ENCODE measurements at regions not wholly inside any gene's neighbourhood (a gene's known extent, or its start where the extent isn't known, plus 50 kb on each side); places are given as distances from the start of the nearest gene placed in this dataset.

- no peak overlapping the region for H3K4me2 ChIP-seq (ENCODE audit: low read length)
- DNase-seq = no peak
- no peaks in the 10 kb centered on the region for H3F3A ChIP-seq (ENCODE audit: low read length, unreplicated experiment)
- no peak overlapping the region for H3K27ac ChIP-seq (ENCODE audit: low read length)
- intact Hi-C loops (cut with micrococcal nuclease) = loop anchor here (10.0 kb wide), 1 partner anchor 1634 kb away; no protein-coding TSS in a partner anchor
- H3K9me2 ChIP-seq (replicated peaks; ENCODE audit: low read length) = no peaks in the 10 kb centered on the region
- no peak for ATAC-seq
- no peaks in the 10 kb centered on the region for H3K9me3 ChIP-seq (ENCODE audit: low read length)
- ChIA-PET CTCF (no interaction called here), POLR2A (ENCODE audit: unreplicated experiment) (no interaction called here)
- no peaks in the 10 kb centered on the region for H3K79me2 ChIP-seq (ENCODE audit: low read length)
- no peak overlapping the region for H2AFZ ChIP-seq (ENCODE audit: low read length)
- H3K4me1 ChIP-seq (ENCODE audit: insufficient read depth, low read length) = no peaks in the 10 kb centered on the region
- H3K27me3 ChIP-seq (ENCODE audit: low read length) = no peaks in the 10 kb centered on the region
- H3K36me3 ChIP-seq (ENCODE audit: low read depth, low read length) = no peaks in the 10 kb centered on the region
- no peak overlapping the region for H3K9ac ChIP-seq (ENCODE audit: low read length)
- BruUV-seq (replicated peaks) = no TSS peak
- no peaks in the 10 kb centered on the region for H4K20me1 ChIP-seq (ENCODE audit: low read length)
- TF ChIP-seq EZH2phosphoT487 (IDR thresholded peaks at IDR 0.05; ENCODE audit: borderline replicate concordance, low read length) (no peak), EZH2 (IDR thresholded peaks at IDR 0.05; ENCODE audit: low read length, unreplicated experiment) (no peak)
- TF ChIP-seq, protein P1, sequence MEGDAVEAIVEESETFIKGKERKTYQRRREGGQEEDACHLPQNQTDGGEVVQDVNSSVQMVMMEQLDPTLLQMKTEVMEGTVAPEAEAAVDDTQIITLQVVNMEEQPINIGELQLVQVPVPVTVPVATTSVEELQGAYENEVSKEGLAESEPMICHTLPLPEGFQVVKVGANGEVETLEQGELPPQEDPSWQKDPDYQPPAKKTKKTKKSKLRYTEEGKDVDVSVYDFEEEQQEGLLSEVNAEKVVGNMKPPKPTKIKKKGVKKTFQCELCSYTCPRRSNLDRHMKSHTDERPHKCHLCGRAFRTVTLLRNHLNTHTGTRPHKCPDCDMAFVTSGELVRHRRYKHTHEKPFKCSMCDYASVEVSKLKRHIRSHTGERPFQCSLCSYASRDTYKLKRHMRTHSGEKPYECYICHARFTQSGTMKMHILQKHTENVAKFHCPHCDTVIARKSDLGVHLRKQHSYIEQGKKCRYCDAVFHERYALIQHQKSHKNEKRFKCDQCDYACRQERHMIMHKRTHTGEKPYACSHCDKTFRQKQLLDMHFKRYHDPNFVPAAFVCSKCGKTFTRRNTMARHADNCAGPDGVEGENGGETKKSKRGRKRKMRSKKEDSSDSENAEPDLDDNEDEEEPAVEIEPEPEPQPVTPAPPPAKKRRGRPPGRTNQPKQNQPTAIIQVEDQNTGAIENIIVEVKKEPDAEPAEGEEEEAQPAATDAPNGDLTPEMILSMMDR (conservative IDR thresholded peaks at IDR 0.05; ENCODE audit: low read depth, low read length) = no peak
- H3K4me3 ChIP-seq (ENCODE audit: low read length) = no peak overlapping the region
Observed at GRCh38 chr4:32349026-32349425, 1628.9 kb downstream of the PCDH7 start.

GRCh38 chr4:32374206-32374605 lies 1654.0 kb downstream of the PCDH7 start:
- Histone ChIP-seq H3K4me3 (ENCODE audit: low read length) (no peak overlapping the region), H3K9ac (ENCODE audit: low read length) (no peak overlapping the region), H3K27ac (ENCODE audit: low read length) (no peak overlapping the region), H2AFZ (ENCODE audit: low read length) (no peak overlapping the region), H4K20me1 (ENCODE audit: low read length) (no peaks in the 10 kb centered on the region), H3K4me2 (ENCODE audit: low read length) (no peak overlapping the region), H3K36me3 (ENCODE audit: low read depth, low read length) (no peaks in the 10 kb centered on the region), H3K9me2 (replicated peaks; ENCODE audit: low read length) (no peaks in the 10 kb centered on the region), H3F3A (ENCODE audit: low read length, unreplicated experiment) (no peaks in the 10 kb centered on the region), H3K27me3 (ENCODE audit: low read length) (no peaks in the 10 kb centered on the region), H3K9me3 (ENCODE audit: low read length) (no peaks in the 10 kb centered on the region), H3K4me1 (ENCODE audit: insufficient read depth, low read length) (no peaks in the 10 kb centered on the region), H3K79me2 (ENCODE audit: low read length) (no peaks in the 10 kb centered on the region)
- intact Hi-C loops (cut with micrococcal nuclease) = no loop called here
- DNase-seq (no peak), ATAC-seq (no peak)
- no TSS peak for BruUV-seq (replicated peaks)
- ChIA-PET CTCF (no interaction called here), POLR2A (ENCODE audit: unreplicated experiment) (no interaction called here)
- TF ChIP-seq EZH2phosphoT487 (IDR thresholded peaks at IDR 0.05; ENCODE audit: borderline replicate concordance, low read length) = no peak

GRCh38 chr4:32393806-32394205 lies 1673.6 kb downstream of the PCDH7 start:
- TF ChIP-seq EZH2 (IDR thresholded peaks at IDR 0.05; ENCODE audit: low read length, unreplicated experiment) (no peak), EZH2phosphoT487 (IDR thresholded peaks at IDR 0.05; ENCODE audit: borderline replicate concordance, low read length) (no peak)
- TF ChIP-seq, protein P1 (conservative IDR thresholded peaks at IDR 0.05; ENCODE audit: low read depth, low read length) = no peak
- no peak overlapping the region for H3K27ac ChIP-seq (ENCODE audit: low read length)
- no peaks in the 10 kb centered on the region for H3K4me1 ChIP-seq (ENCODE audit: insufficient read depth, low read length)
- H3K36me3 ChIP-seq (ENCODE audit: low read depth, low read length) = no peaks in the 10 kb centered on the region
- H4K20me1 ChIP-seq (ENCODE audit: low read length) = no peaks in the 10 kb centered on the region
- no peak overlapping the region for H3K9ac ChIP-seq (ENCODE audit: low read length)
- no peak for DNase-seq
- H3K9me2 ChIP-seq (replicated peaks; ENCODE audit: low read length) = no peaks in the 10 kb centered on the region
- no peaks in the 10 kb centered on the region for H3K9me3 ChIP-seq (ENCODE audit: low read length)
- CTCF ChIA-PET = no interaction called here
- no TSS peak for BruUV-seq (replicated peaks)
- H3K4me3 ChIP-seq (ENCODE audit: low read length) = no peak overlapping the region
- intact Hi-C loops (cut with micrococcal nuclease) = no loop called here
- H2AFZ ChIP-seq (ENCODE audit: low read length) = no peak overlapping the region
- no peaks in the 10 kb centered on the region for H3K27me3 ChIP-seq (ENCODE audit: low read length)
- ATAC-seq = no peak
- no peaks in the 10 kb centered on the region for H3F3A ChIP-seq (ENCODE audit: low read length, unreplicated experiment)
- H3K79me2 ChIP-seq (ENCODE audit: low read length) = no peaks in the 10 kb centered on the region
- POLR2A ChIA-PET (ENCODE audit: unreplicated experiment) = no interaction called here
- no peak overlapping the region for H3K4me2 ChIP-seq (ENCODE audit: low read length)
